BE2C (cell line): ENCODE measurements at regions not wholly inside any gene's neighbourhood (a gene's known extent, or its start where the extent isn't known, plus 50 kb on each side); places are given as distances from the start of the nearest gene placed in this dataset.

Source experiments
- DNase-seq: peaks from one replicate; pipeline ENCODE4 v3.0.0-alpha.2; 2020
- H3K27me3 ChIP-seq: fragments of 250-450 bp; sonication (Bioruptor Pico); 2 replicates; pipeline ENCODE4 v1.5.1; 2020; ENCODE audit warnings: mild to moderate bottlenecking
- H3K36me3 ChIP-seq: fragments of 250-450 bp; sonication (Bioruptor Pico); 2 replicates; pipeline ENCODE4 v1.5.1; 2020; ENCODE audit warnings: mild to moderate bottlenecking
- H3K4me1 ChIP-seq: fragments of 250-450 bp; sonication (Bioruptor Pico); 2 replicates; pipeline ENCODE4 v1.5.1; 2020
- H3K4me3 ChIP-seq: 2 replicates; pipeline ENCODE4 v1.5.1; 2011; ENCODE audit warnings: low read depth, low read length
- H3K9me3 ChIP-seq: fragments of 250-450 bp; sonication (Bioruptor Pico); 2 replicates; pipeline ENCODE4 v1.5.1; 2020
- TF ChIP-seq, protein P1 (sequence below): IDR thresholded peaks from 2 replicates; pipeline ENCODE4 v1.5.1; 2012; ENCODE audit warnings: mild to moderate bottlenecking, low read depth, low read length

DNA sequence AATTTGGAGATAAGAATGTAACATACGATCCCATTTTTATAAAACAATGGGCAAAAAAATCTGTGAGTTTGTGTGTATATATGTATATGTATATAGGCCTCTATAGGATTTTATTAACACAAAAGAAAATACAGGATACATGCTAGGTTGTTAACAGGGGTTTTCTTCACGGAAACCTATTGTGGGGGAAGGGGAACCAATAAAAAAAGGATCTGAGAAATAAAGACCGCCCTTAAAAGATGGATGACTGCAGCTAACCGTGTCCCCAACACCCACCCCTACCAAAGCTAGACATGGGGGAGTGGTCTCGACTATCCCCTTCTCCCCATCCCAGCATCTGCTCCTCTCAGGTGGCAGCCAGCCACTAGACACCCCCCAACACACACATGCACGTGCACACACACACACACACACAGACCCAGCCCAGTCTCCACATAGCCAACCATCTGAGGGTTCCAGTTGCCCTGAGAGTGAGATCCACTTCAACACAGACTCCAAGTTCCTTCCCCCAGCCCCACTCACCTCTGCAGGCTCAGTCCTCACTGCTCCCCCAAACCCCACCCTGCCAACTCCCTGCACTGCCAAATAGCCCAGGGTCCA lies 132.9 kb downstream of the TPRA1 start:
- Histone ChIP-seq H3K4me1 (peaks cover 12% of the 10 kb centered on the region), H3K27me3 (no peaks in the 10 kb centered on the region), H3K4me3 (no peak overlapping the region), H3K9me3 (no peaks in the 10 kb centered on the region), H3K36me3 (no peaks in the 10 kb centered on the region)
- TF ChIP-seq, protein P1, sequence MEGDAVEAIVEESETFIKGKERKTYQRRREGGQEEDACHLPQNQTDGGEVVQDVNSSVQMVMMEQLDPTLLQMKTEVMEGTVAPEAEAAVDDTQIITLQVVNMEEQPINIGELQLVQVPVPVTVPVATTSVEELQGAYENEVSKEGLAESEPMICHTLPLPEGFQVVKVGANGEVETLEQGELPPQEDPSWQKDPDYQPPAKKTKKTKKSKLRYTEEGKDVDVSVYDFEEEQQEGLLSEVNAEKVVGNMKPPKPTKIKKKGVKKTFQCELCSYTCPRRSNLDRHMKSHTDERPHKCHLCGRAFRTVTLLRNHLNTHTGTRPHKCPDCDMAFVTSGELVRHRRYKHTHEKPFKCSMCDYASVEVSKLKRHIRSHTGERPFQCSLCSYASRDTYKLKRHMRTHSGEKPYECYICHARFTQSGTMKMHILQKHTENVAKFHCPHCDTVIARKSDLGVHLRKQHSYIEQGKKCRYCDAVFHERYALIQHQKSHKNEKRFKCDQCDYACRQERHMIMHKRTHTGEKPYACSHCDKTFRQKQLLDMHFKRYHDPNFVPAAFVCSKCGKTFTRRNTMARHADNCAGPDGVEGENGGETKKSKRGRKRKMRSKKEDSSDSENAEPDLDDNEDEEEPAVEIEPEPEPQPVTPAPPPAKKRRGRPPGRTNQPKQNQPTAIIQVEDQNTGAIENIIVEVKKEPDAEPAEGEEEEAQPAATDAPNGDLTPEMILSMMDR: no peak
- DNase-seq: no peak

DNA sequence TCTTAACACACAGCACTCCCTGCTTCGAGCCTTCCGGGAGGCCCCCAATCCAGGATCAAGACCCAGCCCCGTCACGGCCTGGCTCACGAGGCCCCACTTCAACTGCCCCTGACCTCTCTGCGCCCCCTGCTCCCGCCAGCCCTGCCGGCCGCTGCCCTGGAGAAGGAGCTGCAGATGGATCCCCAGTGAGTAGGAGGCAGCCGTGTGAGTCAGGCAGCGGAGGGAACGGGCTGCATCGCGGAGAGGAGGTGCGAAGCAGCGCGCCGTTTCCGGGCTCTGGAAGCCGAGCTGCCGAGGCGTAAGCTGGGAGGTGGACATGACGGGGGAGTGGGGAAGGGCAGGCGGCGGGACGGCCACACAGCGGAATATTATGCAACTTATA lies 133.4 kb downstream of the TPRA1 start:
- Histone ChIP-seq H3K36me3 (no peaks in the 10 kb centered on the region), H3K9me3 (no peaks in the 10 kb centered on the region), H3K4me1 (peaks cover 12% of the 10 kb centered on the region), H3K27me3 (no peaks in the 10 kb centered on the region), H3K4me3 (no peak overlapping the region)
- DNase-seq: no peak
- TF ChIP-seq, protein P1: no peak

DNA sequence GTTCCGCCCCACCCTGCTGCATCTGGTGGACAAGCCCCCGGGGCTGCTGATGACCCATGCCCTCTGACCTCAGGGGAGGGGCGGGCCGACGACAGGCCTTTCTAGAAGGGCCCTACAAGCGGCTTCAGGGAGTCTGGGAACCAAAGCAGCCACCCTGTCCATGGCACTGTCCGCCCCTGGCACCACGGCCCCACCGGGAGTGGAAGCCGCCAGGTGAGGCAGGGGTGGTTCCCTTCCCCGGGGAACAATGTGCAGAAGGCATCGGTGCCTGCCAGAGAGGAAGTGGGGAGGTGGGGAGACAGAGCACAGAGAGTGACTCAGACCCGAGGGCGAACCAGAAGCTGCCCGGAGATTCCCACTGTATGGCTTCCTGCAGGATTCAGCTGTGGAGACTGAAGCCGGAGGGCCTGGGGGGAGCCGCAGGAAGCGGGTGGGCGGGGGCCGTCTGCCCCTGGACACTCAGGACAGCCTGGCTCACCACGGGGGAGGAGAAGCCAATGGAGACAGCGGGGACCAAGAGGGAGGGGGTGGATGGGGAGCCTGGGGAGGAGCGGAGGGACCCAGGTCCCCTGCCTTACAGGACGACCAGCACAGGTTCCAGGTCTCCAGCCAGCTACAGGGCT lies 134.0 kb downstream of the TPRA1 start:
- H3K27me3 ChIP-seq: no peaks in the 10 kb centered on the region
- peak overlapping the region; percentile 60 for H3K4me3 ChIP-seq

DNA sequence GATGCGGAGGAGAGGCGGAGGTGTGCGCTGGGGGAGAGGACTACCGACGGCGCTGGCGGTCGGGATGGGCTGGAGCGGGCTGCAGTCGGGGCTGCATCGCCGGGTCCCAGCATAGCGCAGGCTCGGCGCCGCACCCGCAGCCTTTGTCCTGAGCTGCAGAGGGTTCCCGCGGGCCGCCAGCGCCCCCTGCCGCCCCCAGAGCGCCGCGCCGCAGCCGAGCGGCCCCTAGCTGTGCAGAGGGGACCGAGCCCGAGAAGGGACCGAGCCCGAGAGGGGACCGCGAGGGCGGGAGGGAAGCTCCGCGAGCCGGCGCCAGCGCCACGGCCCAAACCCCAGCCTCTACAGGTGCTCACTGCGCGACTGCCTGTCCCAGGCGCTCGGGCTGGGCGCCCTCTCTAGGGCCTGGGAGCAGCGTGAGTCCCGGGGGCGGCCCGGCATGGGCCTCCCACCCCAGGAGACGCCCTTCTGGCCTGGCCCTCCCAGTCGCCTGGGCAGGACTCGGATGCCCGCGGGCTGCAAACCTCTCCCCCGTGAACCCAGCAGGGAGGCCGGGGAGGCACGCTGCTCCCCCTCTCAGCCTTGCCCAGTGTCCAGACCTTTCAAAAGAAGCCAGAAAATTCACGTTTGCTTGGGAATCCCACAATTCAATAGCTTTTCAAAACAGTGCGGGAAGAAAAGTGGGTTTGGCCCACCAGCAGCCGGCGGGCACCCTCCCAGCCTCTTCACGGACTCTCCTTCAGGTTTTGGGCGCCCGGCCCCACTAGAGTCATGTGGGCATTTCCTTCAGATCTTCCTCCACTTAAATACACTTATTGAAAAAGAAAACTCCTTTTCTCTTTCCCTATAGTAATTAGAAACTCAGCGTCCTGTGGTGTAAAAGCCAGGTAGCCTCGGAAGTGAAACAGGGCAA lies 134.7 kb downstream of the TPRA1 start:
- H3K9me3 ChIP-seq: no peaks in the 10 kb centered on the region
- H3K36me3 ChIP-seq: no peaks in the 10 kb centered on the region
- peak overlapping the region; percentile 60 for H3K4me3 ChIP-seq
- TF ChIP-seq, protein P1: peak; percentile 82
- DNase-seq: peak; percentile 91
- no peaks in the 10 kb centered on the region for H3K27me3 ChIP-seq
- peaks cover 12% of the 10 kb centered on the region for H3K4me1 ChIP-seq

More for the DNA sequence above, 134.0 kb downstream of the TPRA1 start:
- Histone ChIP-seq H3K36me3 (no peaks in the 10 kb centered on the region), H3K9me3 (no peaks in the 10 kb centered on the region), H3K4me1 (peaks cover 12% of the 10 kb centered on the region)
- TF ChIP-seq, protein P1: no peak
- DNase-seq: peak; percentile 50

DNA sequence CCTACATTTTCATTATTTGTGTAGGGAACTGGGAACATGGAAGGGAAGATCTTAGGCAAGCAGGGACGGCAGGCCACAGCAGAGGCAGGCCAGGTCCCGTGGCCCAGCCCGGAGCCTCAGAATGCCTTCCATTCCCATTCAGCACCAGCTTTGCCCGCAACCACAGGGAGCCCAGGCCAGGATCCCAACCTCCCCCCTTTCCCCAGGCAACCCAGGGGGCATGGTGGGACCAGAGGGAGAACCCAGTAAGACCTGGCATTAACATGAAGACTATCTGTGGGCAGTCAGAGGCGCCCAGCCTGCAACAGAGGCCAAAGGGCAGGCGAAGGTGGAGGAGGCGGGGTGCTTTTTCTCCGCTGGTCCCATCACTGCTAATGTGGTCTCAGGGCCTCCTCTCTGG lies 135.6 kb downstream of the TPRA1 start:
- DNase-seq: no peak
- H3K27me3 ChIP-seq: no peaks in the 10 kb centered on the region
- H3K4me3 ChIP-seq: no peak overlapping the region; the same call in 1 of the 2 replicates
- peaks cover 12% of the 10 kb centered on the region for H3K4me1 ChIP-seq
- H3K9me3 ChIP-seq: no peaks in the 10 kb centered on the region
- TF ChIP-seq, protein P1: no peak
- no peaks in the 10 kb centered on the region for H3K36me3 ChIP-seq
